ENCODE measurements at regions not wholly inside any gene's neighbourhood (a gene's known extent, or its start where the extent isn't known, plus 50 kb on each side); places are given as distances from the start of the nearest gene placed in this dataset.

GRCh38 chr5:166369346-166369745 lies 1922.1 kb upstream of the WWC1 start:
- H3K36me3 ChIP-seq (ENCODE audit: insufficient read depth, low read length), result no peaks in the 10 kb centered on the region
- H3K4me2 ChIP-seq (ENCODE audit: low read length), result no peak overlapping the region
- H3K9me2 ChIP-seq (ENCODE audit: insufficient read depth, low read length), result no peaks in the 10 kb centered on the region
- H3K4me1 ChIP-seq (ENCODE audit: insufficient read depth, low read length, poor library complexity, severe bottlenecking), result no peaks in the 10 kb centered on the region
- DNase-seq (ENCODE audit: low spot score), result no peak
- H3K9me3 ChIP-seq (ENCODE audit: low read length), result no peaks in the 10 kb centered on the region
- no peaks in the 10 kb centered on the region for H4K20me1 ChIP-seq (ENCODE audit: insufficient read depth, low read length)
- intact Hi-C loops (cut with micrococcal nuclease; ENCODE audit: unreplicated experiment), result no loop called here
- TF ChIP-seq EZH2phosphoT487 (IDR thresholded peaks at IDR 0.05; ENCODE audit: borderline replicate concordance, low read depth, low read length), result no peak
- TF ChIP-seq CTCF (conservative IDR thresholded peaks at IDR 0.05; ENCODE audit: low read length), result no peak
- ChIA-PET CTCF (ENCODE audit: unreplicated experiment) (no interaction called here), POLR2A (interaction anchor here (0.6 kb wide), 1 partner anchor 39 kb away, joined by 3 read pairs; no protein-coding TSS in a partner anchor)
- H3K4me3 ChIP-seq (ENCODE audit: low read depth, low read length, poor library complexity, severe bottlenecking), result no peak overlapping the region
- no peaks in the 10 kb centered on the region for H3K79me2 ChIP-seq (ENCODE audit: insufficient read depth, low read depth, low read length)
- H3K27ac ChIP-seq (ENCODE audit: low read depth, low read length, poor library complexity, severe bottlenecking), result no peak overlapping the region
- no peak overlapping the region for H2AFZ ChIP-seq (ENCODE audit: low read length)
- BruUV-seq (replicated peaks), result no TSS peak

- no peaks in the 10 kb centered on the region for H4K20me1 ChIP-seq (ENCODE audit: insufficient read depth, low read length)
- H2AFZ ChIP-seq (ENCODE audit: low read length), result no peak overlapping the region
- H3K9me2 ChIP-seq (ENCODE audit: insufficient read depth, low read length), result no peaks in the 10 kb centered on the region
- BruUV-seq (replicated peaks), result no TSS peak
- H3K27ac ChIP-seq (ENCODE audit: low read depth, low read length, poor library complexity, severe bottlenecking), result no peak overlapping the region
- no peaks in the 10 kb centered on the region for H3K9me3 ChIP-seq (ENCODE audit: low read length)
- no peak for DNase-seq (ENCODE audit: low spot score)
- TF ChIP-seq CTCF (conservative IDR thresholded peaks at IDR 0.05; ENCODE audit: low read length) (no peak), EZH2phosphoT487 (IDR thresholded peaks at IDR 0.05; ENCODE audit: borderline replicate concordance, low read depth, low read length) (no peak)
- no peaks in the 10 kb centered on the region for H3K79me2 ChIP-seq (ENCODE audit: insufficient read depth, low read depth, low read length)
- H3K4me2 ChIP-seq (ENCODE audit: low read length), result no peak overlapping the region
- intact Hi-C loops (cut with micrococcal nuclease; ENCODE audit: unreplicated experiment), result no loop called here
- H3K4me1 ChIP-seq (ENCODE audit: insufficient read depth, low read length, poor library complexity, severe bottlenecking), result no peaks in the 10 kb centered on the region
- ChIA-PET CTCF (ENCODE audit: unreplicated experiment) (no interaction called here), POLR2A (interaction anchor here (0.6 to 0.8 kb wide), 3 partner anchors 15 to 38 kb away, joined by 3 read pairs; no protein-coding TSS in a partner anchor)
- no peaks in the 10 kb centered on the region for H3K36me3 ChIP-seq (ENCODE audit: insufficient read depth, low read length)
- H3K4me3 ChIP-seq (ENCODE audit: low read depth, low read length, poor library complexity, severe bottlenecking), result no peak overlapping the region
Measured at GRCh38 chr5:166369807-166370206, 1921.6 kb upstream of the WWC1 start.

- Histone ChIP-seq H3K9me3 (ENCODE audit: low read length) (no peaks in the 10 kb centered on the region), H3K79me2 (ENCODE audit: insufficient read depth, low read depth, low read length) (no peaks in the 10 kb centered on the region), H4K20me1 (ENCODE audit: insufficient read depth, low read length) (no peaks in the 10 kb centered on the region), H3K27ac (ENCODE audit: low read depth, low read length, poor library complexity, severe bottlenecking) (no peak overlapping the region), H3K4me2 (ENCODE audit: low read length) (peak overlapping the region; percentile 16; the same call in 1 of the 2 replicates), H3K36me3 (ENCODE audit: insufficient read depth, low read length) (no peaks in the 10 kb centered on the region), H2AFZ (ENCODE audit: low read length) (peak overlapping the region; percentile 64), H3K9me2 (ENCODE audit: insufficient read depth, low read length) (no peaks in the 10 kb centered on the region), H3K4me3 (ENCODE audit: low read depth, low read length, poor library complexity, severe bottlenecking) (peak overlapping the region; percentile 29), H3K4me1 (ENCODE audit: insufficient read depth, low read length, poor library complexity, severe bottlenecking) (no peaks in the 10 kb centered on the region)
- DNase-seq (ENCODE audit: low spot score), result no peak
- intact Hi-C loops (cut with micrococcal nuclease; ENCODE audit: unreplicated experiment), result no loop called here
- POLR2A ChIA-PET, result interaction anchor here (0.6 to 0.7 kb wide), 2 partner anchors 71 to 1981 kb away, joined by 3 to 4 read pairs; no protein-coding TSS in a partner anchor
- TF ChIP-seq EZH2phosphoT487 (IDR thresholded peaks at IDR 0.05; ENCODE audit: borderline replicate concordance, low read depth, low read length) (no peak), CTCF (conservative IDR thresholded peaks at IDR 0.05; ENCODE audit: low read length) (no peak)
- no TSS peak for BruUV-seq (replicated peaks)
- CTCF ChIA-PET (ENCODE audit: unreplicated experiment), result no interaction called here
Measured at GRCh38 chr5:166370928-166371690, 1920.3 kb upstream of the WWC1 start.
